H1 (cell line): ENCODE measurements at regions not wholly inside any gene's neighbourhood (a gene's known extent, or its start where the extent isn't known, plus 50 kb on each side); places are given as distances from the start of the nearest gene placed in this dataset.

Experiments used
- CTCF ChIA-PET: fragments of 300-600 bp; sonication (Branson Sonifier 250); formaldehyde crosslinking; loops from one replicate; lab custom pipeline; 2021; ENCODE audit not compliant: partially characterized antibody; lab: Charles Lee
- POLR2A ChIA-PET: fragments of 300-600 bp; sonication (Branson Sonifier 250); formaldehyde crosslinking; loops from one replicate; lab custom pipeline; 2021; ENCODE audit warnings: inconsistent platforms; ENCODE audit not compliant: partially characterized antibody; lab: Charles Lee
- DNase-seq, 2 experiments: peaks; one replicate each; pipeline versions ENCODE4 v3.0.0 to v3.0.0-alpha.2; 2010 to 2022; ENCODE audit warnings: low spot score in 2 of 2, low read depth in 1 of 2, mixed read lengths in 1 of 2
- FAIRE-seq: peaks from 2 replicates; lab custom pipeline; 2011; peaks lifted over from hg19 to GRCh38; lab: Jason Lieb, UNC
- H2AFZ ChIP-seq: 2 replicates; pipeline ENCODE4 v1.8.1; 2012; ENCODE audit warnings: low read length, inconsistent platforms
- H2AK5ac ChIP-seq: 2 replicates; pipeline ENCODE4 v1.6.1; 2013; ENCODE audit warnings: low read depth, low read length
- H2BK120ac ChIP-seq: replicated peaks from 2 replicates; pipeline ENCODE3; 2013; ENCODE audit warnings: low read depth, low read length, inconsistent platforms
- H2BK12ac ChIP-seq: 2 replicates; pipeline ENCODE4 v1.6.1; 2013; ENCODE audit warnings: low read depth, low read length
- H2BK15ac ChIP-seq: 2 replicates; pipeline ENCODE4 v1.6.1; 2013; ENCODE audit warnings: low read length
- H2BK20ac ChIP-seq: 2 replicates; pipeline ENCODE4 v1.6.1; 2013; ENCODE audit warnings: low read length
- H2BK5ac ChIP-seq: 2 replicates; pipeline ENCODE4 v1.6.1; 2013; ENCODE audit warnings: low read depth, low read length
- H3K14ac ChIP-seq: 2 replicates; pipeline ENCODE4 v1.6.1; 2013; ENCODE audit warnings: inconsistent platforms; ENCODE audit not compliant: insufficient read length
- H3K18ac ChIP-seq: 2 replicates; pipeline ENCODE4 v1.6.1; 2013; ENCODE audit warnings: low read length; ENCODE audit errors: extremely low read depth
- H3K23ac ChIP-seq: 2 replicates; pipeline ENCODE4 v1.6.1; 2013; ENCODE audit warnings: inconsistent platforms; ENCODE audit not compliant: insufficient read length
- H3K23me2 ChIP-seq: 2 replicates; pipeline ENCODE4 v1.6.1; 2013; ENCODE audit warnings: low read depth, low read length
- H3K27ac ChIP-seq: 2 replicates; pipeline ENCODE4 v1.6.1; 2011; ENCODE audit warnings: low read depth, low read length, inconsistent platforms
- H3K27me3 ChIP-seq, 4 experiments: replicated peaks in 1 of 4; 1 replicate in 1 of 4; 2 replicates in 3 of 4; pipeline versions ENCODE4 v1.6.1 to v1.8.1; 2011 to 2013; ENCODE audit warnings: low read length in 3 of 4, mild to moderate bottlenecking in 3 of 4, inconsistent platforms in 2 of 4, mixed read lengths in 2 of 4, moderate library complexity in 1 of 4; ENCODE audit not compliant: control insufficient read depth in 3 of 4, insufficient read depth in 3 of 4; ENCODE audit errors: extremely low read depth in 1 of 4
- H3K36me3 ChIP-seq, 4 experiments: 2 replicates each; pipeline versions ENCODE4 v1.6.1 to v1.8.1; 2011 to 2013; ENCODE audit warnings: mild to moderate bottlenecking in 4 of 4, low read length in 3 of 4, moderate library complexity in 2 of 4, control low read depth in 1 of 4, inconsistent platforms in 1 of 4; ENCODE audit not compliant: insufficient read depth in 4 of 4, control insufficient read depth in 2 of 4
- H3K4ac ChIP-seq: replicated peaks from 2 replicates; pipeline ENCODE3; 2013; ENCODE audit warnings: low read length, low read depth, mixed read lengths, inconsistent platforms; ENCODE audit not compliant: insufficient read length
- H3K4me1 ChIP-seq, 4 experiments: replicated peaks in 1 of 4; 1 replicate in 1 of 4; 2 replicates in 3 of 4; pipeline versions ENCODE4 v1.6.1 to v1.8.1; 2011 to 2013; ENCODE audit warnings: low read length in 3 of 4, inconsistent platforms in 2 of 4, mixed read lengths in 1 of 4; ENCODE audit not compliant: insufficient read depth in 4 of 4, control insufficient read depth in 3 of 4
- H3K4me2 ChIP-seq, 2 experiments: 2 replicates each; pipeline versions ENCODE4 v1.6.1 to v1.8.1; 2011 to 2013; ENCODE audit warnings: low read depth in 2 of 2, low read length in 2 of 2, control low read depth in 1 of 2, inconsistent platforms in 1 of 2, mild to moderate bottlenecking in 1 of 2; ENCODE audit not compliant: insufficient read depth in 1 of 2
- H3K4me3 ChIP-seq, 4 experiments: fragments of 200-600, 300-600 bp in 1 of 4; sonication (generic), shearing (Covaris generic), sonication (Bioruptor Twin) in 1 of 4; 2 replicates each; pipeline versions ENCODE4 v1.5.1 to v1.8.1; 2011 to 2016; ENCODE audit warnings: low read length in 4 of 4, low read depth in 3 of 4, control low read depth in 2 of 4, inconsistent platforms in 2 of 4, mild to moderate bottlenecking in 2 of 4, mixed read lengths in 1 of 4, moderate library complexity in 1 of 4; ENCODE audit not compliant: insufficient read depth in 2 of 4; ENCODE audit errors: extremely low read depth in 1 of 4
- H3K56ac ChIP-seq: replicated peaks from 2 replicates; pipeline ENCODE3; 2013; ENCODE audit warnings: low read depth, mild to moderate bottlenecking, mixed read lengths, low read length, inconsistent platforms; ENCODE audit not compliant: insufficient read length
- H3K79me1 ChIP-seq: 2 replicates; pipeline ENCODE4 v1.6.1; 2013; ENCODE audit warnings: low read depth, low read length, control low read depth
- H3K79me2 ChIP-seq, 2 experiments: 2 replicates each; pipeline versions ENCODE4 v1.6.1 to v1.8.1; 2012 to 2013; ENCODE audit warnings: low read length in 2 of 2, mild to moderate bottlenecking in 2 of 2, inconsistent platforms in 1 of 2; ENCODE audit not compliant: insufficient read depth in 2 of 2, control insufficient read depth in 1 of 2
- H3K9ac ChIP-seq, 4 experiments: replicated peaks in 1 of 4; 1 replicate in 1 of 4; 2 replicates in 3 of 4; pipeline versions ENCODE4 v1.6.1 to v1.8.1; 2011 to 2013; ENCODE audit warnings: low read depth in 3 of 4, low read length in 3 of 4, control low read depth in 2 of 4, mild to moderate bottlenecking in 2 of 4, moderate library complexity in 2 of 4, inconsistent platforms in 1 of 4; ENCODE audit errors: extremely low read depth in 1 of 4
- H3K9me3 ChIP-seq, 2 experiments: 2 replicates each; pipeline versions ENCODE4 v1.6.1 to v1.8.1; 2012 to 2013; ENCODE audit warnings: mild to moderate bottlenecking in 2 of 2, moderate library complexity in 2 of 2, control low read depth in 1 of 2, inconsistent platforms in 1 of 2, low read depth in 1 of 2, low read length in 1 of 2, mixed read lengths in 1 of 2; ENCODE audit not compliant: insufficient read depth in 2 of 2
- H4K20me1 ChIP-seq, 2 experiments: replicated peaks in 1 of 2; 2 replicates each; pipeline versions ENCODE3 to v1.8.1; 2011 to 2013; ENCODE audit warnings: inconsistent platforms in 2 of 2, low read length in 2 of 2, mild to moderate bottlenecking in 1 of 2; ENCODE audit not compliant: insufficient read depth in 2 of 2, control insufficient read depth in 1 of 2
- H4K5ac ChIP-seq: 2 replicates; pipeline ENCODE4 v1.6.1; 2013; ENCODE audit warnings: low read length, low read depth, mixed read lengths, inconsistent platforms; ENCODE audit not compliant: insufficient read length
- H4K8ac ChIP-seq: 2 replicates; pipeline ENCODE4 v1.8.0; 2013; ENCODE audit warnings: mild to moderate bottlenecking, moderate library complexity, low read length, inconsistent platforms; ENCODE audit not compliant: insufficient read depth; ENCODE audit errors: extremely low read depth
- H4K91ac ChIP-seq: replicated peaks from 2 replicates; pipeline ENCODE3; 2013; ENCODE audit warnings: low read length, mixed read lengths, inconsistent platforms; ENCODE audit not compliant: insufficient read length
- CEBPB ChIP-seq: IDR thresholded peaks from 2 replicates; pipeline ENCODE4 v1.6.1; 2012; ENCODE audit warnings: low read depth, low read length
- CTBP2 ChIP-seq: IDR thresholded peaks from 2 replicates; pipeline ENCODE4 v1.7.0; 2011; ENCODE audit warnings: borderline replicate concordance, mild to moderate bottlenecking, moderate library complexity, mixed read lengths, low read length; ENCODE audit not compliant: insufficient read depth, insufficient read length
- EGR1 ChIP-seq: IDR thresholded peaks from 2 replicates; pipeline ENCODE4 v1.6.1; 2011; ENCODE audit warnings: low read depth, low read length, borderline replicate concordance
- GABPA ChIP-seq: IDR thresholded peaks from 2 replicates; pipeline ENCODE4 v1.6.1; 2011; ENCODE audit warnings: mild to moderate bottlenecking, low read length, moderate library complexity, borderline replicate concordance; ENCODE audit not compliant: insufficient read depth
- KDM5A ChIP-seq: fragments of 200-600 bp; IDR thresholded peaks from 2 replicates; pipeline ENCODE4 v1.7.1; 2012; ENCODE audit warnings: mild to moderate bottlenecking, low read length, inconsistent platforms, mixed read lengths
- RAD21 ChIP-seq, 2 experiments: IDR thresholded peaks in 1 of 2; conservative IDR thresholded peaks in 1 of 2; 2 replicates each; pipeline ENCODE4 v1.6.1; 2011; ENCODE audit warnings: low read depth in 2 of 2, low read length in 2 of 2, improper control_type of control experiment in 1 of 2, inconsistent platforms in 1 of 2, mild to moderate bottlenecking in 1 of 2, moderate library complexity in 1 of 2
- RBBP5 ChIP-seq: IDR thresholded peaks from 2 replicates; pipeline ENCODE4 v1.7.1; 2012; ENCODE audit warnings: low read depth, mild to moderate bottlenecking, inconsistent platforms, low read length, moderate library complexity, borderline replicate concordance
- SIN3A ChIP-seq, 2 experiments: IDR thresholded peaks in 1 of 2; conservative IDR thresholded peaks in 1 of 2; 2 replicates each; pipeline ENCODE4 v1.6.1; 2011 to 2012; ENCODE audit warnings: low read length in 2 of 2, improper control_type of control experiment in 1 of 2, low read depth in 1 of 2, mild to moderate bottlenecking in 1 of 2
- SIRT6 ChIP-seq: IDR thresholded peaks from one replicate; pipeline ENCODE4 v1.7.1; 2012; ENCODE audit warnings: low read length, inconsistent platforms
- SP4 ChIP-seq: IDR thresholded peaks from 2 replicates; pipeline ENCODE4 v1.6.1; 2012; ENCODE audit warnings: low read length, inconsistent platforms
- ZNF274 ChIP-seq: IDR thresholded peaks from 2 replicates; pipeline ENCODE4 v1.7.0; 2012; ENCODE audit warnings: low read length, borderline replicate concordance; ENCODE audit errors: extremely low read depth
- WGBS, 2 experiments: shearing (Covaris generic) in 1 of 2; methylation state at CpG; one replicate each; pipeline versions ENCODE4 v1.1.6 to v1.1.7; 2013 to 2015; ENCODE audit warnings: low lambda C conversion rate in 2 of 2, mixed read lengths in 2 of 2, inconsistent platforms in 1 of 2, low coverage in 1 of 2, missing lambda C conversion rate in 1 of 2; ENCODE audit not compliant: insufficient replicate concordance in 2 of 2, insufficient coverage in 1 of 2, insufficient read length in 1 of 2; ENCODE audit errors: extremely low coverage in 1 of 2, missing lambda C conversion rate in 1 of 2; 5-methylcytosine and 5-hydroxymethylcytosine counted together
- TF ChIP-seq, protein P1 (sequence below): IDR thresholded peaks from 2 replicates; pipeline ENCODE4 v1.6.1; 2012; ENCODE audit warnings: low read length, inconsistent platforms

- H4K20me1 ChIP-seq: no peaks in the 10 kb centered on the region
- no peak overlapping the region for H2BK5ac ChIP-seq
- H2BK12ac ChIP-seq: no peak overlapping the region
- H3K4me3 ChIP-seq: no peak overlapping the region
- H3K9me3 ChIP-seq: no peaks in the 10 kb centered on the region
- no peak for DNase-seq
- no peak overlapping the region for H2BK120ac ChIP-seq
- no peak overlapping the region for H4K5ac ChIP-seq
- no peak overlapping the region for H3K27ac ChIP-seq
- no peak overlapping the region for H2AK5ac ChIP-seq
- no peak overlapping the region; the same call in 1 of the 2 replicates for H4K8ac ChIP-seq
- peak overlapping the region; percentile 7; the same call in 1 of the 2 replicates for H3K18ac ChIP-seq
- no peaks in the 10 kb centered on the region for H3K79me2 ChIP-seq
- peaks cover 10 to 19% (median 17%) of the 10 kb centered on the region in 4 experiments for H3K4me1 ChIP-seq
- no peak overlapping the region for H3K56ac ChIP-seq
- no peak overlapping the region for H3K9ac ChIP-seq
- no peak for FAIRE-seq
- no peak overlapping the region for H2BK15ac ChIP-seq
- H3K14ac ChIP-seq: no peak overlapping the region
- peaks cover 0 to 9% (median 5%) of the 10 kb centered on the region in 4 experiments; a peak in 4 of 7 replicates for H3K27me3 ChIP-seq
- WGBS, 2 experiments: 92% methylated on average over 2 of the region's 2 CpGs; no CpG with 5 or more reads in 1 of the 2 experiments
- H3K4me2 ChIP-seq: no peak overlapping the region
- peak overlapping the region; percentile 62 for H4K91ac ChIP-seq
- no peaks in the 10 kb centered on the region for H3K36me3 ChIP-seq
- CTCF ChIA-PET: interaction anchor here (0.6 to 1.2 kb wide), 3 partner anchors 11 to 89 kb away, joined by 3 to 5 read pairs (median 4); no protein-coding TSS in a partner anchor
- POLR2A ChIA-PET: no interaction called here
- no peak overlapping the region for H2BK20ac ChIP-seq
- H3K23me2 ChIP-seq: peaks cover 4% of the 10 kb centered on the region; the same call in 1 of the 2 replicates
- no peak overlapping the region for H3K23ac ChIP-seq
- peak overlapping the region; percentile 13 for H3K4ac ChIP-seq
- H3K79me1 ChIP-seq: no peaks in the 10 kb centered on the region
- H2AFZ ChIP-seq: no peak overlapping the region
- TF ChIP-seq RBBP5 (no peak), EGR1 (no peak), SP4 (no peak), GABPA (no peak), KDM5A (no peak), CTBP2 (no peak), SIRT6 (no peak), ZNF274 (no peak), RAD21 (IDR thresholded peaks at IDR 0.05 in 1 of 2, conservative IDR thresholded peaks at IDR 0.05 in 1 of 2; ENCODE audit: low read depth in 2 of 2, low read length in 2 of 2) (no peak), CEBPB (no peak), SIN3A (conservative IDR thresholded peaks at IDR 0.05 in 1 of 2, IDR thresholded peaks at IDR 0.05 in 1 of 2; ENCODE audit: low read depth in 1 of 2, low read length in 2 of 2) (no peak)
- TF ChIP-seq, protein P1, sequence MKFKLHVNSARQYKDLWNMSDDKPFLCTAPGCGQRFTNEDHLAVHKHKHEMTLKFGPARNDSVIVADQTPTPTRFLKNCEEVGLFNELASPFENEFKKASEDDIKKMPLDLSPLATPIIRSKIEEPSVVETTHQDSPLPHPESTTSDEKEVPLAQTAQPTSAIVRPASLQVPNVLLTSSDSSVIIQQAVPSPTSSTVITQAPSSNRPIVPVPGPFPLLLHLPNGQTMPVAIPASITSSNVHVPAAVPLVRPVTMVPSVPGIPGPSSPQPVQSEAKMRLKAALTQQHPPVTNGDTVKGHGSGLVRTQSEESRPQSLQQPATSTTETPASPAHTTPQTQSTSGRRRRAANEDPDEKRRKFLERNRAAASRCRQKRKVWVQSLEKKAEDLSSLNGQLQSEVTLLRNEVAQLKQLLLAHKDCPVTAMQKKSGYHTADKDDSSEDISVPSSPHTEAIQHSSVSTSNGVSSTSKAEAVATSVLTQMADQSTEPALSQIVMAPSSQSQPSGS: no peak
Observed at GRCh38 chr1:229025576-229025975, 245.3 kb upstream of the RAB4A start.
